ENCODE measurements at regions not wholly inside any gene's neighbourhood (a gene's known extent, or its start where the extent isn't known, plus 50 kb on each side); places are given as distances from the start of the nearest gene placed in this dataset.

GRCh38 chr5:3118340-3118739, 366.9 kb upstream of the IRX2 start:
- Histone ChIP-seq H4K20me1 (replicated peaks in 1 of 2; ENCODE audit: control insufficient read depth in 1 of 2, insufficient read depth in 2 of 2, low read length in 2 of 2) (no peaks in the 10 kb centered on the region), H3K4me3 (ENCODE audit: extremely low read depth in 1 of 4, insufficient read depth in 2 of 4, low read depth in 3 of 4, low read length in 4 of 4) (peak overlapping the region in 1 of 4 experiments; percentile 42; a peak in 3 of 8 replicates), H3K9ac (replicated peaks in 1 of 4; ENCODE audit: extremely low read depth in 1 of 4, low read depth in 3 of 4, low read length in 3 of 4) (no peak overlapping the region), H2AK5ac (ENCODE audit: low read depth, low read length) (no peak overlapping the region), H2BK120ac (replicated peaks; ENCODE audit: low read depth, low read length) (no peak overlapping the region), H3K9me3 (ENCODE audit: insufficient read depth in 2 of 2, low read depth in 1 of 2, low read length in 1 of 2) (no peaks in the 10 kb centered on the region), H3K27ac (ENCODE audit: low read depth, low read length) (no peak overlapping the region), H3K4me2 (ENCODE audit: insufficient read depth in 1 of 2, low read depth in 2 of 2, low read length in 2 of 2) (peak overlapping the region; percentile 20 to 61), H2AFZ (ENCODE audit: low read length) (no peak overlapping the region), H3K56ac (replicated peaks; ENCODE audit: insufficient read length, low read depth, low read length) (no peak overlapping the region), H3K18ac (ENCODE audit: extremely low read depth, low read length) (no peak overlapping the region; the same call in 1 of the 2 replicates), H2BK15ac (ENCODE audit: low read length) (no peak overlapping the region), H3K79me1 (ENCODE audit: low read depth, low read length) (no peaks in the 10 kb centered on the region), H4K8ac (ENCODE audit: extremely low read depth, insufficient read depth, low read length) (peak overlapping the region; percentile 68; the same call in 1 of the 2 replicates), H3K4ac (replicated peaks; ENCODE audit: insufficient read length, low read depth, low read length) (peak overlapping the region; percentile 73), H2BK20ac (ENCODE audit: low read length) (peak overlapping the region; percentile 24; the same call in 1 of the 2 replicates), H3K23ac (ENCODE audit: insufficient read length) (no peak overlapping the region), H4K5ac (ENCODE audit: insufficient read length, low read depth, low read length) (peak overlapping the region; percentile 76), H3K36me3 (ENCODE audit: control insufficient read depth in 2 of 4, insufficient read depth in 4 of 4, low read length in 3 of 4) (no peaks in the 10 kb centered on the region), H3K14ac (ENCODE audit: insufficient read length) (no peak overlapping the region), H2BK12ac (ENCODE audit: low read depth, low read length) (no peak overlapping the region), H2BK5ac (ENCODE audit: low read depth, low read length) (no peak overlapping the region), H4K91ac (replicated peaks; ENCODE audit: insufficient read length, low read length) (peak overlapping the region; percentile 3), H3K23me2 (ENCODE audit: low read depth, low read length) (no peaks in the 10 kb centered on the region; the same call in 1 of the 2 replicates), H3K27me3 (replicated peaks in 1 of 4; ENCODE audit: control insufficient read depth in 3 of 4, extremely low read depth in 1 of 4, insufficient read depth in 3 of 4, low read length in 3 of 4) (peaks cover 5 to 50% (median 32%) of the 10 kb centered on the region in 4 experiments), H3K4me1 (replicated peaks in 1 of 4; ENCODE audit: control insufficient read depth in 3 of 4, insufficient read depth in 4 of 4, low read length in 3 of 4) (peaks cover 18 to 61% (median 43%) of the 10 kb centered on the region in 4 experiments), H3K79me2 (ENCODE audit: control insufficient read depth in 1 of 2, insufficient read depth in 2 of 2, low read length in 2 of 2) (no peaks in the 10 kb centered on the region)
- DNase-seq (ENCODE audit: low read depth in 1 of 2, low spot score in 2 of 2) (peak in 1 of 2 experiments; percentile 54), FAIRE-seq (no peak)
- WGBS, 2 experiments (ENCODE audit: extremely low coverage in 1 of 2, insufficient coverage in 1 of 2, insufficient read length in 1 of 2, insufficient replicate concordance in 2 of 2, low coverage in 1 of 2, low lambda C conversion rate in 2 of 2, missing lambda C conversion rate in 1 of 2) = 4% methylated on average over 15 of the region's 15 CpGs; no CpG with 5 or more reads in 1 of the 2 experiments
- POLR2A ChIA-PET (ENCODE audit: partially characterized antibody) = interaction anchor here (1.0 to 3.3 kb wide), 4 partner anchors 8 to 17 kb away, joined by 3 to 17 read pairs (median 4); no protein-coding TSS in a partner anchor
- CTCF ChIA-PET (ENCODE audit: partially characterized antibody) = interaction anchor here (1.0 to 2.2 kb wide), 4 partner anchors 9 to 313 kb away, joined by 3 to 6 read pairs (median 4); no protein-coding TSS in a partner anchor
- peak; percentile 23 for TF ChIP-seq EZH2 (IDR thresholded peaks at IDR 0.05; ENCODE audit: low read depth, low read length, severe bottlenecking)
- no peak for TF ChIP-seq GABPA (IDR thresholded peaks at IDR 0.05; ENCODE audit: borderline replicate concordance, insufficient read depth, low read length)
- TF ChIP-seq HDAC2 (IDR thresholded peaks at IDR 0.05; ENCODE audit: borderline replicate concordance in 1 of 2, low read depth in 2 of 2, low read length in 2 of 2) = no peak
- no peak for TF ChIP-seq POU5F1 (IDR thresholded peaks at IDR 0.05; ENCODE audit: low read depth, low read length)
- TF ChIP-seq TAF7 (optimal IDR thresholded peaks at IDR 0.05; ENCODE audit: borderline replicate concordance, low read depth, low read length) = no peak
- no peak for TF ChIP-seq ATF3 (IDR thresholded peaks at IDR 0.05; ENCODE audit: insufficient read depth, low read depth, low read length)
- TF ChIP-seq SIN3A (conservative IDR thresholded peaks at IDR 0.05 in 1 of 2, IDR thresholded peaks at IDR 0.05 in 1 of 2; ENCODE audit: low read depth in 1 of 2, low read length in 2 of 2) = no peak; a peak in 1 of 4 replicates
- TF ChIP-seq SP4 (IDR thresholded peaks at IDR 0.05; ENCODE audit: low read length) = no peak
